NOMO-1 (cell line): ENCODE measurements at regions not wholly inside any gene's neighbourhood (a gene's known extent, or its start where the extent isn't known, plus 50 kb on each side); places are given as distances from the start of the nearest gene placed in this dataset.
"Not testable (repeated sequence)": the region's sequence is repeated elsewhere in the genome, so short reads cannot be mapped to it uniquely, and the experiment has no call there.

Experiments used
- DNase-seq, 2 experiments: peaks; one replicate each; lab custom pipeline; 2025; ENCODE audit not compliant: unreplicated experiment in 2 of 2; lab: John Stamatoyannopoulos, UW

- no peak for DNase-seq
These were observed 227.2 kb upstream of the PITRM1 start for GRCh38 chr10:3399756-3400155.

GRCh38 chr10:3398825-3399646 is 226.5 kb upstream of the PITRM1 start:
- DNase-seq: no peak

GRCh38 chr10:3397846-3398245 is 225.3 kb upstream of the PITRM1 start:
- DNase-seq: no peak

GRCh38 chr10:3397231-3397630 is 224.6 kb upstream of the PITRM1 start:
- no peak for DNase-seq

- DNase-seq: no peak
These were observed 223.5 kb upstream of the PITRM1 start for GRCh38 chr10:3396116-3396515.

GRCh38 chr10:3395458-3395861 is 222.9 kb upstream of the PITRM1 start:
- no peak for DNase-seq

GRCh38 chr10:3395041-3395440 is 222.5 kb upstream of the PITRM1 start:
- no peak for DNase-seq

- DNase-seq: no peak
These were observed 221.4 kb upstream of the PITRM1 start for GRCh38 chr10:3393958-3394357.

- DNase-seq: no peak
These were observed 219.1 kb upstream of the PITRM1 start for GRCh38 chr10:3391657-3392056.

GRCh38 chr10:3389130-3389529 is 216.5 kb upstream of the PITRM1 start:
- DNase-seq: no peak

- no peak for DNase-seq
These were observed 212.9 kb upstream of the PITRM1 start for GRCh38 chr10:3385487-3385886.

GRCh38 chr10:3382092-3382491 is 209.5 kb upstream of the PITRM1 start:
- no peak for DNase-seq

- no peak for DNase-seq
These were observed 207.9 kb upstream of the PITRM1 start for GRCh38 chr10:3380406-3381050.

GRCh38 chr10:3376631-3377030 is 204.0 kb upstream of the PITRM1 start:
- no peak for DNase-seq

GRCh38 chr10:3375505-3375904 is 202.9 kb upstream of the PITRM1 start:
- DNase-seq: no peak

GRCh38 chr10:3374914-3375313 is 202.3 kb upstream of the PITRM1 start:
- no peak for DNase-seq

- DNase-seq: not testable (repeated sequence)
These were observed 200.9 kb upstream of the PITRM1 start for GRCh38 chr10:3373374-3374027.

GRCh38 chr10:3372281-3372680 is 199.7 kb upstream of the PITRM1 start:
- no peak for DNase-seq

- not testable (repeated sequence) for DNase-seq
These were observed 199.0 kb upstream of the PITRM1 start for GRCh38 chr10:3371624-3372023.

- no peak for DNase-seq
These were observed 194.3 kb upstream of the PITRM1 start for GRCh38 chr10:3366735-3367405.

- no peak for DNase-seq
These were observed 193.5 kb upstream of the PITRM1 start for GRCh38 chr10:3366043-3366442.
